ENCODE measurements at regions not wholly inside any gene's neighbourhood (a gene's known extent, or its start where the extent isn't known, plus 50 kb on each side); places are given as distances from the start of the nearest gene placed in this dataset.
"Not testable (repeated sequence)": the region's sequence is repeated elsewhere in the genome, so short reads cannot be mapped to it uniquely, and the experiment has no call there.

DNA sequence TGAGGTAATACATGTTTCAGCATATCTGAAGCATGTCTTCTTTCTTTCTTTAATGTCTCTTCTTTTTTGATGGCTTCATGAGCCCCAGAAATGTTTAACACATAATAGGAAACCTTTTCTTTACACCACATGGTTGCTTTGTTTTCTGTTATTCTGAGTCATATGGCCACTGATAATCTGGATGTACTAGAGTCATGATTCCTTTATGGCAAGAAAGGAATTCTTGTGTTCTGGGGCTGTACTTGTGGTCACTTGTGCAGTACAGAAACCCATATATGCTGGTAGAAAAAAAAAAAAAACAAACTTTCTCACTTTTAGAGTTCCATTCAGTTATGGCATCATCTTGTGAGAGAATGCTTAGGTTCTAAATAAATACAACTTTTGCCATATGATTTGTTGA lies 1669.3 kb upstream of the CDH9 start:
- DNase-seq: no peak

DNA sequence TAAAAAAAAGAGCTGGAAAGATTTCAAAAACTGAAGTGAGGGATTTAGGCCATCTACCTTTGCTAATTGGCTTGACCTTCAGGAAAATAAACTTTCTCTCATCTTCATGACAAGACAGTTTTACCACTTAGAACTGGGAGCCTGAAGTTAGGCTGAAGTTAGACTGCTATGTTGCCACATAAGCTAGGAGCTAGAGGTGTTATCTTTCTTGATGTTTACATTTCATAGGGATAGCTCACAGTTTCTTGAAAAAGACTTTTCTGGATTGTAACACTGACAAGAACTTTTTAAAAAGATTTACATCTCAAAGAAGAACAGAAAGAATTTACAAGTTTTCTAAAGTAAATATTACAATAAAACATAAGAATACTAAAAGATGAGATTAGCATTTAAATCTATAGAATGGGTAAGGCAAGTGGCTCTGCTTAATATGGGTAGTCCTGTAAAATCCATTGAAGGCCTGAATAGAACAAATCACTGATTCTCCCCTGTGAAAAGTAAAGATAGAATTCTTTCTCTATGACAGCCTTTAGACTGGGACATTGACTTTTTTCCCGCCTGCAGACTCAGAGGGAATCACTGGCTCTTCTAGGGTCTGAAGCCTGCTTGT lies 1665.4 kb upstream of the CDH9 start:
- no peak for DNase-seq

DNA sequence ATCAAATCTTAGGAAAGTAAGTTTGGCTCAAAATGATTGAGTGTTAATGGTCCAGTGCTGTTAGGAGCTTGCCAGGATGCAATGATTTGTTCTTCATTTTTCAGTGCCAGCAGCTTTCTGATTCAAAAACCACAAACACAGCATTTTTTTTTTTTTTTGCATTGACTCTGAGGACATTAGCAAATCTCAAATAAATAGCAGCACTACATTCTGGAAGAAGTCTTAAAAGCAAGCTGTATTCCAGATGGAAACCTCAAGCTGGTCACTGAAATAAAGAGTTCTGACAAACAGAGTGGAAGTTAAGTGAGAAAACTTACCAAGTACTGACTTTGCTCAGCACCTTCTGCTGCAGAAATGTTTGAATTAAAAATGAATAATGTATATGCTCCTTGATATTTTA lies 1653.1 kb upstream of the CDH9 start:
- no peak for DNase-seq

DNA sequence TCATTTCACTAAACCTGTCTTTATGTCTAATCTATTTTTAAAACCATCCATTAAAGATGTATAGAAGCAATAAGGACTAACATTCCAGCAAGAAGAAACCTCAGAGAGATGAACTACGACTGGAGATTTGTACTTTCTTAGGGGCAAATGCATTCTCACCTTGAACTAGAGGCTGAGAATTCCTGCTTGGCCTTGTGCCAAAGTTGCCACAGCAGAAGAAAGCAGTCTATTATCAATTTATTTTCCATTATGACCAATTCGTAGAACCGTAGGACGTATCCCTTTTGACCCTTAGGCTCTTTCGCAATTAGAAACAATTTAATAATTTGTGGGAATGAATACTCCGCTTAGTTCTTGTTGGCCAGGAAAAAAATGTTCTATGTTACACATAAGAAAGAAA lies 1647.4 kb upstream of the CDH9 start:
- no peak for DNase-seq

DNA sequence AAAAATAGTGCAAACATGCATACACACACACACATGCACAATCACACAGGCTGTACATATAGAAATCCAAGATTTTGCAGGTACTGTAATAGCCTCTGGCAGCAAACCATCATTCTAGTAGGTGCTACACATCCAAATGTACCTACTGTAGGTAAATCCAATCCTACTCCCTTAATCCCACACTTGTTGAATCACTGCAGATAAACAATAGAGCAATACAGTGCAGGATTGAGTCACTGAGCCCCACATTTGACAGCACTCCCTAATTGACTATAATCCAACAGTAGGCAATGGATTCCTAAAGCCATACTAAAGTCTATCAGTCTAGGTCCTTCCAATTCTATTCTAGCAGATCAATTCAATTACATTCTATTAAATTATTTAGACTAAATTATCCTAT lies 1640.5 kb upstream of the CDH9 start:
- DNase-seq: no peak

DNA sequence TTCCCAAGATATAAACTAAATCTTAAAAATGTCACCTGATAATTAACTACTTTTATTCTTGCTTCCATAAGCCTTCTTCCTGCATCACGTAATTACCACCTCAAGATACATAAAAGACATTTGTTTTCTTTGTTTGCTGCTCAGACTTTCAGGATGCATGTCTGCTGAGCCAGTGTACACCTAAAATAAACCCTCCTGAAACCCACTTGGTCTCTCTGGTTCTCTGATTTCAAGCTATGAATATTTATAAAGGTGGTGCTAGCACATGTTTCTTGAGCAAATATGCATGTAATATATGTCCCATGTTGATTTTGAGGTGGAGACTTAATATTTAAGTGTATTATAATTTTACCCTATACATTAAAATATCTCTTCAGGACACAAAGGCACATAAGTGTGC lies 1627.7 kb upstream of the CDH9 start:
- DNase-seq: no peak

DNA sequence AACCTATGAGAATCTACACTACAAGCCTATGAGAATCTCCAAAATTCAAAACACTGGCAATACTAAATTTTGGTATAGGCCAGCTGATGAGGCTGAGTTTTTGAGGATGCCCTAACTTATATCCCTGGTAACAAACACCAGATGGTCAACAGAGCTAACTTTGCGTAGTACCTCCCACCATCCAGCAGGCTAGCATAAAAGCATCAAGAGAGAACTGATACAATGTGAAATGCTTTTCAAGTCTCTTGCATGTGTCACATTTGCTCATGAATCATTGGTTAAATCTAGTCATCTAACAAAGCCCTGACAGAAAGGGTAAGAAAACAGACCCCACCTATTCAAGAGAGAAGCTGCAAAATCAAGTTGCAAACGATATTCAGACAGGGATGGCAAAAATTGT lies 1609.7 kb upstream of the CDH9 start:
- DNase-seq: no peak

DNA sequence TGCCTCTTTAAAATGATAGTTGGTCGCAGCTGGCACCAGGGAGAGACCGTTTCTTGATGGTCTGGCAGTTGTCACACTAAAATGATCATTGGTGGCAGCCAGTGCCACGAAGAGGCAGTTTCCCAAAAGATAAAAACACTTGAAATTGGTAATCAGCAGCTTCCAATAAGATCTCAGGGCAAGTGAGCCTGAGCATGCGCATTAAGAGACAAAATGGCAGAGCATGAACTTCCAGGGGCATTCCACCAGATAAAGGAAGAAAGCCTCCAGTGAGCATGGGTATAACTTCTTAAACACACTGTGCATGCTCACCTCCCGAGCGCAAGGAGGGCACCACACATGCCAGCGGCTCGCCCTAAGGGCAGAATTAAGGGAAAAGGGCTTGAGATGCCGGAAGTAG lies 1594.2 kb upstream of the CDH9 start:
- no peak for DNase-seq

DNA sequence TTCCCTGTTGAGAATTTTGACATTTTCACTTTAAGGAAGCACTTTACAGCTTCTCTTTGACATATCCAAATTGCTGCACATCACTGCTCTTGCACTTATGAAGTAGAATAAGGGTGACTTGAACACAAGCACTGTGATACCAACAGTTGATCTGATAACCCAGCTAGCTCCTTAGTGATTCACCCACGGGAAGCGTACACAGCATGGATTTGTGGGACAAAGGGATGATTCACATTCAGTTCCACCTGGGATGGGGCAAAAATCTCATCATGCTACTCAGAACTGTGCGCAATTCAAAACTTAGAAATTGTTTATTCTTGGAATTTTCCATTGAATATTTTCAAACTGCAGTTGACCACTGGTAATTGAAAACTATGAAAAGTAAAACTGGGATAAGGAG lies 1565.5 kb upstream of the CDH9 start:
- DNase-seq: no peak

DNA sequence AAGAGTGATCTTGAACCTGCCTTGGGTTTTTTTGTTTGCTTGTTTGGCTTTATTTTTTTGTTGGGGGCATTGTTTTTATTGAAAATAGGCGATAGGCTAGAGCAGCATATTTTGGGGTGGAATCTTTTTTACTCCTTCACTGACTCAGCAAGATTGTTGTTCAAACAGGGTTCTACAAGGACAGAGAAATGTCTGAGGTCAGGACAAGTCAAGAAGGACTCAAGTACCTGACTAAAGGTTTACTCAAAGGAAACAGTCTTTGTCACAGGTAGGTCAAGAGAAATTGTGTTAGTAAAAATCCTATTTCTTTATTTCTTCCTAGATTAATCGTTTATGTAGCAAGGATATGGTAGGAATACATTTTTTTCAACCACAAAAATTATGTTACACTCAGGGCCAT lies 1564.0 kb upstream of the CDH9 start:
- no peak for DNase-seq

DNA sequence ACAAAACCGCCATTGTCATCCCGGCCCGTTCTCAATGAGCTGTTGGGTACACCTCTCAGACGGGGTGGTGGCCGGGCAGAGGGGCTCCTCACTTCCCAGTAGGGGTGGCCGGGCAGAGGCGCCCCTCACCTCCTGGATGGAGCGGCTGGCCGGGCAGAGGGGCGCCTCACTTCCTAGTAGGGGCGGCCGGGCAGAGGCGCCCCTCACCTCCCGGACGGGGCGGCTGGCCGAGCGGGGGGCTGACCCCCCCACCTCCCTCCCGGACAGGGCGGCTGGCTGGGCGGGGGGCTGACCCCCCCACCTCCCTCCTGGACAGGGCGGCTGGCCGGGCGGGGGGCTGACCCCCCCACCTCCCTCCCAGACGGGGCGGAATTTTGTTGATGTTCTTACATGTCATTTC lies 1558.3 kb upstream of the CDH9 start:
- not testable (repeated sequence) for DNase-seq

DNA sequence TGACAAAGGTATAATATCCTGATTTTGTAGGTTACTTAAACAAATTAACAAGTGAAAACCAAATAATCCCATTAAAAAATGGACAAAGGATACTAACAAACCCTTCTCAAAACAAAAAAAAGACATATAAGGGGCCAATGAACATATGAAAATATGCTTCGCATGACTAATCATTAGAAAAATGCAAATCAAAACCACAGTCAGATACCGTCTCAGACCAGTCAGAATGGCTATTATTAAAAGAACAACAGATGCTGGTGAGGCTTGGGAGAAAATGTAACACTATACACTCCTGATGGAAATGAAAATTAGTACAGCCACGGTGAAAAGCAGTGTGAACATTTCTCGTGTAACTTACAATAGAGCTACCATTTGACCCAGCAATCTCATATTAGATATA lies 1542.2 kb upstream of the CDH9 start:
- DNase-seq: no peak

DNA sequence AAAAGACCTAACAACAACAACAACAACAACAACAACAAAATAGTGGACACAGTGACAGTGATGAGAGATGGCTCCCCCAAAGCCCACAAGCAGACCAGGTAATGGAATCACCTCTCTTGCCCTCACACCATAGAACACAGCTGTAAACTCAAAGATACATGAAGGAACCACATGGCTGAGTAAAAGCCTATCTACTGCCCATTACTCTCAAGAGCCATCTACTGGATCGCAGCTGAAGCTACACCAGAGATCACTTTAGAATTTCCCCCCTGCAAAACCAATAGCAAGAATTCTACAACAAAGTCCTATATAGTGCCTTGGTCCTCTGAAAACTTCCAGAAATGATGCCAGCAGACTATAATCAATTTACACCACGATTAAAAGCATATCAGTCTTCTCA lies 1537.6 kb upstream of the CDH9 start:
- no peak for DNase-seq

DNA sequence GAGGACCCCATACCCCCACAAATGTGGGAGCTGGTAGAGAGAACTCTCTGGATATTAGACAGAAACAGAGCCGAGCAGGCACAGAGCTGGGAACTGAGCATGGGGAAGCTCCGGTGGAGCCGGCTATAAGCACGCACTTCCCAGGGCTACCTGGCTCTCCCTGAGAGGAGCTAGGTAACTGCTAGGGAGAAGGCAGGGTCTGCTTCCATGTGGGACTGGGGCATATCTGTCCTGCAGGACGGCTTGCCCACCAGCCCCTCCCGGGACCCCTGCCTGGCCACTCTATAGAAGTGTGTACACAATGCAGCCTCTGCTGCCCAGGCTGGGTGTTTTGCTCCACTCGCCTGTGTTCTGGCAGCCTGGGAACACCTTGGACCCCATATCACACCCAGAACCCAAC lies 1537.0 kb upstream of the CDH9 start:
- DNase-seq: no peak

DNA sequence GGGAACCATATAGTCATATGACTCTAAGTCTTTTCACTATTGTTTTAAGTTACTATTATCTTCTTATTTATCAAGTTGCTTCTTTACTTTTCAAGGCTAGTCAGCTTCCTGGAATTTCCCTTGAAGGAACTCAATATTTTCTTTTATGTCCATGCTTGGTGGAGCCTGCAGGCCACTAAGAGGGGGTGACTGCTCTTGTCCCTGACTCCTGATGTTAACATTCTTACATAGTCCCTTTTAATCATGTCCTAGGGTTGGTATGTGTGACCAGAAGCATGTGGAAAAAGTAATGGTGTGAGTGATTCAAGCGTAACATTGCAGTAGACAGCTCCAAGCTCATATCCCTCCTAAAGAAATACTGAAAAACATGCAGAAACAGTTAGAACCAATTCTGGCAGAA lies 1536.2 kb upstream of the CDH9 start:
- DNase-seq: no peak

DNA sequence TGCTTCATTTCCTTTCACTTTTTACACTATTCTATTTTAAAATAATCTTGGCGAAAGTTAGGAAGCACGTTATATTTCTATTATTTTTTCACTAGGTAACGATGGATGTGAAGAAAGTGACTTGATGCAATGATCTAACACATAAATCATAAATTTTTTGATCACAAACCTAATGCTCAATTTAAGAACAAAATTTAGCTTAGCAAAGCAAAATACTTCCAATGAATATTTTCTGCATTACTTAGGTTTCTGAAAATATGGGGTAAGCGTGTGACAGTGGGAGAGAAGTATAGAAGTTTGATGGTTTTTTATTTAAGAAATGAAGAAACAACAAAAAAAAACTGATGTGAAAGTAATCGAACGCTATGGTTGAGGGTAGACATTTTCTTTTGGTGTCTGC lies 1528.7 kb upstream of the CDH9 start:
- no peak for DNase-seq

DNA sequence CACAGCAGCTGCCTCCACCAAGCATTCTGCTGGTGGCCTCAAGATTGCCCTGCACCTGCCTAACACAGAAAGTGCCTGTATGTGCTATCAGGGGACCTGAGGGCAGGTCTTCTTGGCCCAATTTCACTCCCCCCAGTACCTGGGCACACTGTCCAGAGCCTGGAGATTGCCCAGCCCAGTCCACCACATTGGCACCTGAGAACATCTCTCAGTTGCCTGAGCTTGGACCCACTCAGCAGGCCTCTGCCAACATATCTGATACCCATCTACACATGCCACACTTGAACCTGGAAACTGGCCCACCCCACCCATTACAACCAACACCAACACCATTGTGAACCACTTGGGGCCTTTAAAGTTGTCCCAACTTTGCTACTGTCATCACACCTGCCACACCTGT lies 1523.1 kb upstream of the CDH9 start:
- no peak for DNase-seq

DNA sequence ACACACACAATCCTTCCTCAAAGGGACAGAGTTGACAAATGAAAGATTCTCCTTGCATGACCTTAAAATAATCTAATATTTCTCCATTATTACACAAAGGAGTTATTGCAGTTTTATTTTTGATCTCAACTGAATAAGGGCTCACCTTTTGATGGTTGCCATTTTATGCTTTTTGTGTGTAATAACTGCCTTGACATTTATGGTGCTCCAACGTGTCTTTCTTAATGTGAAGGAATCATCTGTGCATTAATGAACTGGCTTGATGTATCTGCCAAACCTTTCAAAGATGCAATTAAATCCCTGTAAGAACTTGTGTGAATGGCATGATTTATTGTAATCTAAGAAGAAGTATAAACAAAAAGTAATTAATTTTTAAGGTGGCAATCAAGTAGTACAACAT lies 1519.8 kb upstream of the CDH9 start:
- DNase-seq: no peak

DNA sequence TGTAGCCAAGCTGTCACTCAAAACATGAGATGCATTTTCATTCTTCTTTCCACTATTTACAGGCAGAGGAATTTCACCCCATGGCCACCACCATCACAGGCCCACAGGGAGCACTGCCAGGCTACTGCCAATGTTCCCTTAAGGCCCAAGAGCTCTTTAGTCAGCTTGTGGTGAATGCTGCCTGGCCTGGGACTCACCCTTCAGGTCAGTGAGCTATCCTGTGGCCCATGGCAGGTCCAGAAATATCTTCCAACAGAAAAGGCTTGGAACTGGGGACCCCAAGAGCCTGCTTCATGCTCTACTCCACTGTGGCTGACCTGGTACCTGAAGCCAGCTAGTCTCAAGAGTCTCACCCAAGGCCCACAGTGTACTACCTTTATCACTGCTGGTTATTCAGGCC lies 1518.7 kb upstream of the CDH9 start:
- DNase-seq: no peak

DNA sequence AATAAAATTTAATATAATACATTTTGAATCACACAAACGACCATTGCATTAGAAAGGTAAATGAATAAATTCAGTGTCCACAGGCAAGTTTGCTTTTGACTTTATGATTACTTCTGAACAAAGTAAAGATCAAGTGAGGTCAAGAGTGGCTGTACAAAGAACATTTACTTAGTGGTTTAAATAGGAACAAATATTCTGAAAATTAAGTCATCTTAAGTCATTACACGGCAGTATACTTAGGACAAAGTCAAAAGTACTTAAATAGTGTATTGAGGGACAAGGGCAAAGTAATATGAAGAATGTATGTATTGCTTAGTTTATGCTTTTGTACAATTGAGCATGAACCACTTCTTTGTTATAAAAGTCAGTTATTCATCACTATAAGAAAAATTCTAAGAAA lies 1511.2 kb upstream of the CDH9 start:
- no peak for DNase-seq

DNA sequence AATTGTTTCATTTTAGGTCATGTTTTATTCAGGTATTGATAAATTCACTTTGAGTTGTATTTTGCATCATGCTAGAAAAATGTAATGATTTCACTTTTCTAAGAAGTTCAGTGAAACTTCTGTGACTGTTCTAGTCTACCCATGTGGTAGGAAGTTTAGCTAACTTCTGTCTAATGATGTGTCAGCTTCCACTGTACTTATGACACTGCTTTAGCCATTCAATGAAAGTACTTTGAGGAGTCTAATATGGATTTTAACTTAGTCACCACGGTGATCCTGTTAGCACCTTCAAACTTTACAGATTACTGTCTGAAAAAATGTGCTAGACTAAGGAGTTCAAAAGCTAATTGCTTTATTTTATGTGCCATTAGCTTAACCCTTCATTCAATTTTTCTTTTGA lies 1510.5 kb upstream of the CDH9 start:
- DNase-seq: no peak

DNA sequence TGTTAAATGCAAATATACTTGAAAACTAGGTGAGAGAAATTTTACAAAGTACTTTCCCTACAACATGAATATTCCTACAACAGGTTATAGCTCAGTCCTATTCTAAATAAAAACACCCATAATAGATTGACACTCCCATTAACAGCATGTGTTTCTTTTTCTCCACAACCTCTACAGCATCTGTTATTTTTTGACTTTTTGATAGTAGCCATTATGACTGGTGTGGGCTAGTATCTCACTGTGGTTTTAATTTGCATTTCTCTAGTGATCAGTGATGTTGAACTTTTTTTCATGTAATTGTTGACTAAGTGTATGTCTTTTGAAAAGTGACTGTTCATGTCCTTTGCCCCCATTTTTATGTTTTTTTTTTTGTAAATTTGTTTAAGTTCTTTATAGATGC lies 1506.1 kb upstream of the CDH9 start:
- DNase-seq: no peak

DNA sequence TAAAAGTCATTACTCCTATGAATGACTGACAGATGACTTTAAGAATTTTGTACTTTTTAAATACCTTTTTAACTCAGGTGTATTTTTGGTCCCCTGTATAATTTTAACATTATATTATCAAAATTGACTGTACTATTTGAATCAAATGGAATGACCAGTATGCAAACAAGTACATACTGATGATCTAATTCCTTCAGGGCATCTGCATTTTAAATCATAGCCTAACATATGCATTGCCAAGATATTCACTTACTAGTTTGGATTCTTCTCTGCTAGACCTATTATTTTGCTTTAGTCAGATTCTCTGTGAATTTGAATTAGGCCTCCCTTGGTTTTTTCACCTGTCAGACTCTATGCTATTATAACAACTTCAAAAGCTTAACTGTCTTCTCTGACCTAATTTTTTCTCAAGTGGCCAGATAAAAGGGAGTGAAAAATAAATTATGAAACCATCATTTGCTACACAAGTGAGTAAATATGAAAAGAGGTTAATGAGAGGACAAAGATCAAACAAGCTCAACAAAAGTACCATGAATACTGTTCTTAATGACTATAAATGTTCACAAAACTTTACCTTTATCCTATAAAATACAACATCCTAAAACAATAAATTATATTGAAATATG lies 1505.2 kb upstream of the CDH9 start:
- no peak for DNase-seq

DNA sequence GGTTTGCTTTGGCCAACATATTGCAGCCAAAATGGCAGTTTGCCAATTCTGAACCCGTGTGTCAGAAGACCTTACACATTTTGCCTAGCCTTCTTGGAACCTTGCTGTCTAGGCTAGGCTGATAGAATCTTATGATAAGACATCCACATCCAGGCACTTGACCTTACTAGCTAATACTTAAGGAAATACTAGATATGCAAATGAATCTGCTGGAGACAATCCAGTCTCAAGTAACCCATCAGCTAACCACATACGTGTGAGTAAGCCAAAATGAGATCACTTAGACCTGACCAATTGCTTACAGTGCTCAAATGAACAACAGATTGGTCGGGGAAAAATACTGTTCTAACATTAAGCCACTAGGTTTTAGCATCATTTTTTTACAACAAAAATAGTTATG lies 1504.6 kb upstream of the CDH9 start:
- peak; percentile 82 for DNase-seq

DNA sequence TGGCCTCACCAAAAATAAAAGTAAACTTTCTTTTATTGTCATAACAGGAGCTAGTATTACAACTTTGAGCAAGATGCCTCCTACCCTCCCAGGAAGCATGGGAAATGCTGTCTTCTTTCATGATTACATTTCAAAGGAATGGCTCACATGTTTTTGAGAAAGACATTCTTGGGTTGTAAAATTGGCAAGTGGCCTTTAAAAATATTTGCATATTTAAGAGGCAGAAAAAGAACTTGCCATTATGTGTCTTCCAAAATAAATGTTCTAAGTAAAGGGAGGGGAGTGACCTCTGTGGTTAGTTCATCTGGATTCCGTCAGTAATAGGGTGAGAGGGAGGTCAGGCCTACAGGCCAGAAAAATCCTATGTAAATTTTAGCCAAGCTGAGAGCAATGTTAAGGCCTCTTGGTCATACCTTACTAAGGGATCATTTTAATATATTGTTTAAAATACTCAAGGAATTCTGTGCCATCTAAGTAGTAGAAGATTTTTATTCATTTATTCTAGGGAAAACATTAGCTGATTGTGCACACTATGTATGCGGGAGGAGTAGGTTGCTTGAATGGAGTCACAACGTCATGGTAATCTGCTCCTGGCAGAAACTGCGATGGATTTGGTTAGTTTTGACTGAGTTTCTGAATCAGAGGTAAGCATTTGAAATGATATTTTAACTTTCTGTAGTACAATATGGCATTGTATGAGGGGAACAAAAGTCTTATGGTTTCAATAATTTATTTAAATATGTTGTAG lies 1485.7 kb upstream of the CDH9 start:
- no peak for DNase-seq
